Lower lobe of right lung (tissue), 2 donors: ENCODE measurements at regions not wholly inside any gene's neighbourhood (a gene's known extent, or its start where the extent isn't known, plus 50 kb on each side); places are given as distances from the start of the nearest gene placed in this dataset.

Experiments
- ATAC-seq, 2 donors: fragments of 200-7000 bp; cut with Tn5 transposase; one replicate each; pipeline ENCODE4 v1.9.1; 2020 to 2022; ENCODE audit warnings: mild to moderate bottlenecking in 2 of 2, moderate library complexity in 2 of 2
- DNase-seq: peaks from one replicate; pipeline ENCODE4 v3.0.0-alpha.2; 2020
- H3K27ac ChIP-seq: fragments of 200-600 bp; one replicate; pipeline ENCODE4 v1.8.0; 2022
- H3K27me3 ChIP-seq: fragments of 200-600 bp; one replicate; pipeline ENCODE4 v1.8.0; 2022; ENCODE audit warnings: low read depth
- H3K36me3 ChIP-seq: fragments of 200-600 bp; one replicate; pipeline ENCODE4 v1.8.0; 2022; ENCODE audit warnings: mild to moderate bottlenecking
- H3K4me1 ChIP-seq: fragments of 200-600 bp; one replicate; pipeline ENCODE4 v1.8.0; 2022
- H3K4me3 ChIP-seq: fragments of 200-600 bp; one replicate; pipeline ENCODE4 v1.8.0; 2022; ENCODE audit warnings: mild to moderate bottlenecking
- H3K9me3 ChIP-seq: fragments of 200-600 bp; one replicate; pipeline ENCODE4 v1.8.0; 2022
- intact Hi-C: fragments of 100-400 bp; cut with DNase I; formaldehyde crosslinking; loops from one replicate; pipeline ENCODE4 v1.11.0; 2022
- TF ChIP-seq, protein P1 (sequence below): fragments of 200-600 bp; IDR thresholded peaks from one replicate; pipeline ENCODE4 v1.8.0; 2022; ENCODE audit warnings: antibody characterized with exemption, mild to moderate bottlenecking
- donor health status: DM: no; HTN: yes; CAD: no; lungs with severe emphysema.

DNA sequence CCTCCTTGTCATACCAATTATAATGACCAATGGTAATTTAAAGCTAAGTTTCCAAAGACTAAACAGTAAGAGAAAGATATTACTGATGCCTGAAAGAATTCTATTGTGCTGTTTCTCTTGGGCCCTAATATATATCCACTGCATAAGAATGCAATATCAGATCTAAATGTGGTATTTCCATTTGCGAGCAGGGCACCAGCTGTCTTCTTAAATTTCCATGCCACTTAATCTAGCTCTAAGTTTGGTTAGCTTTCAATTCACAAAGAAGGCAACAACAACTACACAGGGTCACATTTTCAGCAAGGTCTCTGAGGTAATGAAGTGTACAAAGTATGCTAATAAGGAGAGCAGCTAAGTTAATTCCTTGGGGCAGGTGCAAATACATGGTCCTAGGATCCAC lies 315.7 kb downstream of the GPR37 start:
- H3K4me1 ChIP-seq: no peaks in the 10 kb centered on the region
- no peak for DNase-seq
- intact Hi-C loops: no loop called here
- no peaks in the 10 kb centered on the region for H3K36me3 ChIP-seq
- TF ChIP-seq, protein P1, sequence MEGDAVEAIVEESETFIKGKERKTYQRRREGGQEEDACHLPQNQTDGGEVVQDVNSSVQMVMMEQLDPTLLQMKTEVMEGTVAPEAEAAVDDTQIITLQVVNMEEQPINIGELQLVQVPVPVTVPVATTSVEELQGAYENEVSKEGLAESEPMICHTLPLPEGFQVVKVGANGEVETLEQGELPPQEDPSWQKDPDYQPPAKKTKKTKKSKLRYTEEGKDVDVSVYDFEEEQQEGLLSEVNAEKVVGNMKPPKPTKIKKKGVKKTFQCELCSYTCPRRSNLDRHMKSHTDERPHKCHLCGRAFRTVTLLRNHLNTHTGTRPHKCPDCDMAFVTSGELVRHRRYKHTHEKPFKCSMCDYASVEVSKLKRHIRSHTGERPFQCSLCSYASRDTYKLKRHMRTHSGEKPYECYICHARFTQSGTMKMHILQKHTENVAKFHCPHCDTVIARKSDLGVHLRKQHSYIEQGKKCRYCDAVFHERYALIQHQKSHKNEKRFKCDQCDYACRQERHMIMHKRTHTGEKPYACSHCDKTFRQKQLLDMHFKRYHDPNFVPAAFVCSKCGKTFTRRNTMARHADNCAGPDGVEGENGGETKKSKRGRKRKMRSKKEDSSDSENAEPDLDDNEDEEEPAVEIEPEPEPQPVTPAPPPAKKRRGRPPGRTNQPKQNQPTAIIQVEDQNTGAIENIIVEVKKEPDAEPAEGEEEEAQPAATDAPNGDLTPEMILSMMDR: no peak
- H3K27ac ChIP-seq: no peak overlapping the region
- no peak overlapping the region for H3K4me3 ChIP-seq
- no peaks in the 10 kb centered on the region for H3K9me3 ChIP-seq
- H3K27me3 ChIP-seq: no peaks in the 10 kb centered on the region
- ATAC-seq: no peak

DNA sequence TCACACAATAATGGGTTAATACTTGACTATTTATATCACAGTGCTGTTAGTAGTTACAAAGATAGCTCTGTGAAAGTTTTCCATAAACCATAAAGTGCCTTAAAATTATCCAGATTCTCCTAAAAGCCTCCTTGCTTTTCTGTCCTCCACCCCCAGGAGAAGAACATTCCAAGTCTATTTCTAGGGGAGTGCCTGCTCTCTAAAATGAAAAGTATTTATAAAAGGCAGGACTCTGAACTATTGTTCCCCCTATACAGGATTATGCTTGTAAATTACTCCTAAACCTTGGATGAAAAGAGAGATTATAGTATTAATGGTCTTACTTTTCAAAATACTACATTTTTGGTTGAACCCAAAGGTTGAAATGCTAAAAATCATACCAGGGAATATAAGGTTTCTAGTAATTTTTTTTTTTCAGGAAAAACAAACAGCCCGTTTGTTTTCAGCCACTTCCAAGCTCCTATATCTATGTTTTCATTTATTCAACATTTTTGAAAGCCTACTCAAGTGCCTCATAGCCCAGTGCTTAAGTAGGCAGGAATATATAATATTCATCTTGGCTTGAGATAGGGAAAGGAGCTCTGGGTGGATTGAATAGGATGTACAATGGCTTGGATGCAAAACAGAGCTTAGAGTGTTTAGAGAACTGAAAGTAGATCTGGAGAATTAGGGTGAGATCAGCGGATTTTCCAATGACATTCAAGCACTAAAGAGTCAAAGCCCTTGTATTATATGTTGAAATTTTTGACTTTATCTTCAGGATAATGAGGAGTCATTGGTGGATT lies 320.7 kb downstream of the GPR37 start:
- intact Hi-C loops: no loop called here
- Histone ChIP-seq H3K27ac (no peak overlapping the region), H3K9me3 (no peaks in the 10 kb centered on the region), H3K4me1 (no peaks in the 10 kb centered on the region), H3K36me3 (no peaks in the 10 kb centered on the region), H3K27me3 (no peaks in the 10 kb centered on the region), H3K4me3 (no peak overlapping the region)
- ATAC-seq (no peak), DNase-seq (no peak)
- TF ChIP-seq, protein P1: no peak

DNA sequence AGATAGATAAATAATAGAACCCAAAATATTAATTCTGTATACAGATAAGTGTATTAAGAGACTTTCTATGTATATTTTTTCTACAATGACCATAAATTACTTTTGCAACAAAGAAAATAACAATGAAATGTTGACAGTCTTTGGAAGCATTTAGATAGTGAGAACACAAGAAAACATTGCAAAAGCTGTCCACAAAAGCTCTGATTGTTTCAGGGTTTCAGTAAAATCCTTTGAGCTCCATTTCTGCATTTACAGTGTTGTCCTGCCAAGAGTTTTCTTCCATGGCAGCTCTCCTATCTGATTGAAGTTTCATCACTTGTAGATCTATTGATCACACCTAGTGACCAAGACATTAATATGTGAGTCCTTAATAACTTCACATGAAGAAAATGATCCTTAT lies 321.8 kb downstream of the GPR37 start:
- intact Hi-C loops: no loop called here
- no peak for ATAC-seq
- Histone ChIP-seq H3K27ac (no peak overlapping the region), H3K36me3 (no peaks in the 10 kb centered on the region), H3K4me3 (no peak overlapping the region), H3K27me3 (no peaks in the 10 kb centered on the region), H3K4me1 (no peaks in the 10 kb centered on the region), H3K9me3 (no peaks in the 10 kb centered on the region)
- DNase-seq: no peak
- TF ChIP-seq, protein P1: no peak

DNA sequence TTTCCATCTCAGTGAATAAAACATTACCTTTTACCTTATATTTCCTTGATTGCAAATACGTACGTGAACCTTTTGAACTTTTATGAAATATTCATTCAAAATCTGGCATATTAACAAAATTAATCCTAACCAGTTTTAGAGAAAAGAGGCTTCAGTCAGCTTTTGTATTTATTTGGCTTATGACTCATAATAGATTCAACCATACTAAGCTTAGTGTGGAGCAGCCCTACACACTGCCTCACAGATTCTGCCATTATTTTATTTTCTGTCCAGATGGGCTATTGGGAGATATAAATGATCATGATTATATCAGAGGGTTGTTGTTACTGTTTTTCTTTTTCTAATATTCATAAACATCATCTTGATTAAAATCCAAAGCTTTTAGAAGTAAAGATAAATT lies 325.5 kb downstream of the GPR37 start:
- Histone ChIP-seq H3K4me1 (no peaks in the 10 kb centered on the region), H3K4me3 (no peak overlapping the region), H3K27me3 (no peaks in the 10 kb centered on the region), H3K9me3 (no peaks in the 10 kb centered on the region), H3K36me3 (no peaks in the 10 kb centered on the region), H3K27ac (no peak overlapping the region)
- intact Hi-C loops: no loop called here
- DNase-seq (no peak), ATAC-seq (no peak)
- TF ChIP-seq, protein P1: no peak

DNA sequence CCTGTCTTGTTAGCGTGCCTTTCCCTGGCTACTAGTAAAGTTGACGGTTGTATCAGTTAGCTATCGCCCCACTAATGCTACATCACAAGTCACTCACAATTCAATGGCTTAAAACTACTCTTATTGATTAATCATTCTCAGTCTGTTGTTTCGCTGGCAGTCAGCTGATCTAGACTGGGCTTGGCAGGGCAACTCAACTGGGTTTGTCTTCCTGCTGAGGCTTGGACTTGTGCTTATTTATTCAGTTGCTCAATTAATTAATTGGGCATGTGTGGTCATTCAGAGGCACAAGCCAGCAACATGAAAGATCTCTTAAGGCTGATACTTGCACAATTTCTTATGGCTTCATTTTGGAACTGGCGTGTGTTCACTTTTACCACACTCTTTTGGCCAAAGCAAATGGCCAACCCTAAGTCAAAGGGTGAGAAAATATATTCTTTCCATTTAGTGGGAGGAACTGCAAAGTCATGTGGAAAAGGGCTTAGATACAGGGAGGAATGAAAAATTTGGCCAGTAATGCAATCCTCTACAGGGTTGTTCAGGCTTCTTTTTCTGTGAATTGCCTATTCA lies 333.5 kb downstream of the GPR37 start:
- intact Hi-C loops: no loop called here
- no peaks in the 10 kb centered on the region for H3K4me1 ChIP-seq
- no peak overlapping the region for H3K27ac ChIP-seq
- TF ChIP-seq, protein P1: no peak
- H3K4me3 ChIP-seq: no peak overlapping the region
- H3K27me3 ChIP-seq: no peaks in the 10 kb centered on the region
- no peaks in the 10 kb centered on the region for H3K9me3 ChIP-seq
- no peaks in the 10 kb centered on the region for H3K36me3 ChIP-seq
- no peak for ATAC-seq
- no peak for DNase-seq
